HG02610 (cell line): ENCODE measurements at regions not wholly inside any gene's neighbourhood (a gene's known extent, or its start where the extent isn't known, plus 50 kb on each side); places are given as distances from the start of the nearest gene placed in this dataset.

ENCODE experiments used
- ATAC-seq: cut with Tn5 transposase; IDR thresholded peaks from one replicate; pipeline ENCODE4 v1.9.1; 2021; ENCODE audit warnings: mild to moderate bottlenecking, moderate library complexity; ENCODE audit not compliant: unreplicated experiment

GRCh38 chr2:64396551-64396950, 57.4 kb upstream of the LGALSL start:
- ATAC-seq: no peak

- no peak for ATAC-seq
Measured at GRCh38 chr2:64398516-64399129, 55.3 kb upstream of the LGALSL start.

- no peak for ATAC-seq
Measured at GRCh38 chr2:64399521-64399920, 54.4 kb upstream of the LGALSL start.

- ATAC-seq: no peak
Measured at GRCh38 chr2:64400105-64400728, 53.7 kb upstream of the LGALSL start.

- no peak for ATAC-seq
Measured at GRCh38 chr2:64400733-64401528, 53.0 kb upstream of the LGALSL start.

GRCh38 chr2:64401529-64401880, 52.5 kb upstream of the LGALSL start:
- no peak for ATAC-seq

- no peak for ATAC-seq
Measured at GRCh38 chr2:64402876-64403275, 51.1 kb upstream of the LGALSL start.

GRCh38 chr2:64403426-64403825, 50.5 kb upstream of the LGALSL start:
- ATAC-seq: no peak

- no peak for ATAC-seq
Measured at GRCh38 chr2:64404002-64404731, 49.8 kb upstream of the LGALSL start.
